Thyroid gland (tissue), 4 donors: ENCODE measurements at regions not wholly inside any gene's neighbourhood (a gene's known extent, or its start where the extent isn't known, plus 50 kb on each side); places are given as distances from the start of the nearest gene placed in this dataset.

Experiments used
- CTCF ChIP-seq, 6 experiments: fragments of 200-600 bp in 3 of 6; fragments of 450-650 bp in 3 of 6; sonication (generic) in 3 of 6; IDR thresholded peaks; one replicate each; pipeline ENCODE4 v1.5.1; 2016 to 2019; ENCODE audit warnings: antibody characterized with exemption in 6 of 6, mild to moderate bottlenecking in 2 of 6, inconsistent platforms in 1 of 6, moderate library complexity in 1 of 6
- POLR2A ChIP-seq, 2 donors: fragments of 450-650 bp; IDR thresholded peaks; one replicate each; pipeline ENCODE4 v1.6.1; 2017; ENCODE audit warnings: antibody characterized with exemption in 2 of 2, mild to moderate bottlenecking in 2 of 2, moderate library complexity in 1 of 2

GRCh38 chr3:84140631-84141030 lies 818.2 kb upstream of the CADM2 start:
- TF ChIP-seq CTCF (IDR thresholded peaks at IDR 0.05) (no peak), POLR2A (IDR thresholded peaks at IDR 0.05) (no peak)
